ENCODE measurements at regions not wholly inside any gene's neighbourhood (a gene's known extent, or its start where the extent isn't known, plus 50 kb on each side); places are given as distances from the start of the nearest gene placed in this dataset.
"Not testable (repeated sequence)": the region's sequence is repeated elsewhere in the genome, so short reads cannot be mapped to it uniquely, and the experiment has no call there.

DNA sequence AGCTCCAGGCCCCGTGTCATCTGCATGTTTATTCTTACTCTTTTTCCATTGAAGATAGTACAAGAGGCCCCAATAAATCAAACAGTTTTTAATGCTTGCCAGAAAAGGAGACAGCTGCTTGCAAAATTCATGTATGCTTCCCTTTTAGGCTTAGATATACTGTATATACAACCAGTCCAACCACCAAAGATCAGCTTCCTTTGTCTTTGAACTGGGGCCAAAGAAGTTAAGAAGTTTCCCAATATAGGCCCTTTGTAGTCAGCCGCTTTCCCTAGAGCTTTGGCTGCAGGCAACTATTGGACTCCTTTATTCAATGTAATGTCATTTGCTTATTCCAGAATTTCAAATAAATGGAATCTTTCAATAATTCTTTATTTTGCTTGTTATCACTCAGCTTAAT lies 1395.0 kb downstream of the GATA3 start:
- peaks cover 0 to 3% (median 0%) of the 10 kb centered on the region in 4 donors for H3K27me3 ChIP-seq
- no peak overlapping the region for H3K4me3 ChIP-seq
- no peak overlapping the region for H3K27ac ChIP-seq
- no peak for TF ChIP-seq CTCF (IDR thresholded peaks at IDR 0.05)
- no peaks in the 10 kb centered on the region for H3K36me3 ChIP-seq
- no peak for ATAC-seq
- DNase-seq = no peak
- 55 to 62% methylated on average over 2 of the region's 2 CpGs for WGBS, 2 donors
- intact Hi-C loops (cut with DNase I) = no loop called here
- no peaks in the 10 kb centered on the region for H3K9me3 ChIP-seq
- FAIRE-seq = no peak
- no peaks in the 10 kb centered on the region for H3K4me1 ChIP-seq

DNA sequence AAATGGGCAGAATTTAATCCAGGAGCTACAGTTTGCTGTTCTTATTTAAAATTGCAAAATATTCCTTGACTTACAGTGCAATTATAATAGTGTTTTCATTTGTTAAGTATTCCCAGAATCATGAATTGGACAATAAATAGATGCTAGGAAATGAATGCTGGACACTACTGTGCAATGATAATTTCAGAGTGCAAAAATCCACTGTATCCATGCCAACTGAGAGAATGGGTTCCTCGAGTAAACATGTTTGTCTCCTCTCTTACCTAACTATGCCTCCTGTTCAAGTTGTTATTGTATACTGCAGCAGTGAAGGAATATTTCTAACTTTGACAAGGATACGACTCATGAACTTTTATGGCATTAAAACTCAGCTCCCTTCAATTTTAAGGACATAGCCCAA lies 1396.3 kb downstream of the GATA3 start:
- WGBS, 2 donors = 47 to 51% methylated on average over 2 of the region's 2 CpGs
- no peak overlapping the region for H3K4me3 ChIP-seq
- ATAC-seq (no peak), DNase-seq (no peak), FAIRE-seq (no peak)
- no peaks in the 10 kb centered on the region for H3K9me3 ChIP-seq
- no peak for TF ChIP-seq CTCF (IDR thresholded peaks at IDR 0.05)
- no peak overlapping the region for H3K27ac ChIP-seq
- no peaks in the 10 kb centered on the region for H3K4me1 ChIP-seq
- intact Hi-C loops (cut with DNase I) = no loop called here
- H3K36me3 ChIP-seq = no peaks in the 10 kb centered on the region
- H3K27me3 ChIP-seq = peaks cover 0 to 3% (median 0%) of the 10 kb centered on the region in 4 donors

GRCh38 chr10:9451211-9451773 lies 1396.8 kb downstream of the GATA3 start:
- intact Hi-C loops (cut with DNase I) = no loop called here
- 65 to 82% methylated on average over 2 of the region's 2 CpGs for WGBS, 2 donors
- FAIRE-seq = no peak

DNA sequence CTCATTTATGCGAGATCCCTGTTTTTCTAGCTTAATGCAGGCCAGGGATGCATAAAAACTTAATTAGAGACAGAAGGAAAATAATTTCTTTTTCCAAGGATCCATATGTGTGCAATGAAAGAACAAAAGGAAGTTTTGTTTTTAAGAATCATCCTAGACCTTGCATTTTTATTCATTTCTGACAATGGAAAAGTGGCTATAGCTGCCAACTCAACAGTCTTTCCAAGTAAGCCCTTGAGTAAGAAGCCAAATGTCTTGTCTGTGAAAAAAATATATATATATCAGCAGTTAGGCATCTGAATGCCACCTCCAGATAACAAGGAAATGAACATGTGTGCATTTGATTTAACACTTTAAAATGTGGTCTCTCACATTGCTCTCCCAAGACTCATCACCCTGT lies 1397.6 kb downstream of the GATA3 start:
- DNase-seq = no peak
- no peak overlapping the region for H3K4me3 ChIP-seq
- peaks cover 0 to 3% (median 0%) of the 10 kb centered on the region in 4 donors for H3K27me3 ChIP-seq
- no peak for ATAC-seq
- H3K9me3 ChIP-seq = no peaks in the 10 kb centered on the region
- FAIRE-seq = no peak
- WGBS, 2 donors = 54 to 56% methylated on average over 1 of the region's 1 CpG
- no peak overlapping the region for H3K27ac ChIP-seq
- H3K36me3 ChIP-seq = no peaks in the 10 kb centered on the region
- no peak for TF ChIP-seq CTCF (IDR thresholded peaks at IDR 0.05)
- H3K4me1 ChIP-seq = no peaks in the 10 kb centered on the region
- intact Hi-C loops (cut with DNase I) = no loop called here

More at GRCh38 chr10:9451211-9451773, 1396.8 kb downstream of the GATA3 start:
- H3K4me3 ChIP-seq = no peak overlapping the region
- no peak overlapping the region for H3K27ac ChIP-seq
- DNase-seq (no peak), ATAC-seq (no peak)
- H3K27me3 ChIP-seq = peaks cover 0 to 3% (median 0%) of the 10 kb centered on the region in 4 donors
- TF ChIP-seq CTCF (IDR thresholded peaks at IDR 0.05) = no peak
- H3K4me1 ChIP-seq = no peaks in the 10 kb centered on the region
- H3K9me3 ChIP-seq = no peaks in the 10 kb centered on the region
- no peaks in the 10 kb centered on the region for H3K36me3 ChIP-seq

DNA sequence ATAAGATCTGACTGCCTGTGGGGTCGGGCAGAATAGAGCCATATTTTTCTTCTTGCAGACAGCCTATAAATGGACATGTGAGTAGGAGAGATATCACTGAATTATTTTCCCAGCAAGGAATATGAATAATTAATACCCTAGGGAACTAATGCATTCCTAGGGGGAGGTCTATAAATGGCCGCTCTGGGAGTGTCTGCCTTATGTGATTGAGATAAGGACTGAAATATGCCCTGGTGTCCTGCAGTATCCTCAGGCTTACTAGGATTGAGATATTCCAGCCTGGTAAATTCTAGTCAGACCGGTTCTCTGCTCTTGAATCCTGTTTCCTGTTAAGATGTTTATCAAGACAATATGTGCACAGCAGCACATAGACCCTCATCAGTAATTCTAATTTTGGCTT lies 1399.4 kb downstream of the GATA3 start:
- WGBS, 2 donors = 61 to 76% methylated on average over 3 of the region's 3 CpGs
- intact Hi-C loops (cut with DNase I); DNase-seq; H3K9me3 ChIP-seq; H3K27ac ChIP-seq; H3K4me3 ChIP-seq; FAIRE-seq; H3K36me3 ChIP-seq; H3K4me1 ChIP-seq; ATAC-seq; H3K27me3 ChIP-seq: not testable (repeated sequence)
